T-cell (primary cell): ENCODE measurements at regions not wholly inside any gene's neighbourhood (a gene's known extent, or its start where the extent isn't known, plus 50 kb on each side); places are given as distances from the start of the nearest gene placed in this dataset.

Experiments
- ATAC-seq, 4 experiments: fragments of 200-7000 bp in 3 of 4; fragments of 150-1000 bp in 1 of 4; cut with Tn5 transposase; replicated peaks in 1 of 4; 1 replicate in 3 of 4; 2 replicates in 1 of 4; pipeline ENCODE4 v1.10.0; 2021; ENCODE audit warnings: moderate library complexity in 3 of 4, mild to moderate bottlenecking in 2 of 4, moderate number of reproducible peaks in 1 of 4
- CTCF ChIA-PET, 2 donors: fragments of 300-600 bp; sonication (Branson Sonifier 250); formaldehyde crosslinking; loops; one replicate each; lab custom pipeline; 2022; ENCODE audit warnings: antibody characterized with exemption in 2 of 2; lab: Charles Lee
- POLR2A ChIA-PET, 2 donors: fragments of 300-600 bp; sonication (Branson Sonifier 250); formaldehyde crosslinking; loops; one replicate each; lab custom pipeline; 2022; ENCODE audit warnings: antibody characterized with exemption in 2 of 2; lab: Charles Lee
- DNase-seq, 35 experiments: peaks; one replicate each; pipeline versions ENCODE4 v3.0.0 to v3.0.0-alpha.2; 2013 to 2023
- H3K27ac ChIP-seq: one replicate; pipeline ENCODE4 v1.5.1; 2013; ENCODE audit warnings: low read length
- H3K27me3 ChIP-seq, 2 experiments: replicated peaks in 1 of 2; 1 replicate in 1 of 2; 2 replicates in 1 of 2; pipeline versions ENCODE4 v1.6.1 to v1.7.0; 2013; ENCODE audit warnings: low read length in 1 of 2, mixed read lengths in 1 of 2; ENCODE audit not compliant: control insufficient read depth in 2 of 2, insufficient read depth in 2 of 2; ENCODE audit errors: extremely low read depth in 1 of 2
- H3K36me3 ChIP-seq, 2 donors: 1 replicate in 1 of 2; 2 replicates in 1 of 2; pipeline versions ENCODE4 v1.6.1 to v1.7.0; 2013; ENCODE audit warnings: low read length in 1 of 2; ENCODE audit not compliant: control insufficient read depth in 2 of 2, insufficient read depth in 1 of 2; ENCODE audit errors: extremely low read depth in 1 of 2
- H3K4me1 ChIP-seq, 2 experiments: 1 replicate in 1 of 2; 2 replicates in 1 of 2; pipeline versions ENCODE4 v1.6.1 to v1.7.0; 2013; ENCODE audit warnings: low read length in 2 of 2, mixed read lengths in 1 of 2; ENCODE audit not compliant: insufficient read depth in 2 of 2, control insufficient read depth in 1 of 2; ENCODE audit errors: extremely low read depth in 1 of 2
- H3K4me3 ChIP-seq, 2 donors: 1 replicate in 1 of 2; 2 replicates in 1 of 2; pipeline versions ENCODE4 v1.5.1 to v1.7.0; 2013; ENCODE audit warnings: mild to moderate bottlenecking in 2 of 2, low read length in 1 of 2, moderate library complexity in 1 of 2; ENCODE audit not compliant: control insufficient read depth in 1 of 2; ENCODE audit errors: extremely low read depth in 1 of 2
- H3K9me3 ChIP-seq: 2 replicates; pipeline ENCODE4 v1.7.0; 2013
- H3K27ac Mint-ChIP-seq, 2 donors: one replicate each; pipeline ENCODE4 v1.8.0; 2020 to 2021; ENCODE audit warnings: mild to moderate bottlenecking in 2 of 2, mixed read lengths in 2 of 2
- H3K27me3 Mint-ChIP-seq, 2 donors: one replicate each; pipeline ENCODE4 v1.8.0; 2021 to 2022; ENCODE audit warnings: mixed read lengths in 2 of 2
- H3K36me3 Mint-ChIP-seq: one replicate; pipeline ENCODE4 v1.8.0; 2021; ENCODE audit warnings: mixed read lengths
- H3K4me1 Mint-ChIP-seq, 3 donors: one replicate each; pipeline ENCODE4 v1.8.0; 2020 to 2022; ENCODE audit warnings: mixed read lengths in 3 of 3, mild to moderate bottlenecking in 1 of 3
- H3K4me3 Mint-ChIP-seq, 3 donors: one replicate each; pipeline ENCODE4 v1.8.0; 2020 to 2022; ENCODE audit warnings: mild to moderate bottlenecking in 3 of 3, mixed read lengths in 3 of 3, moderate library complexity in 3 of 3
- H3K9me3 Mint-ChIP-seq, 3 donors: one replicate each; pipeline ENCODE4 v1.8.0; 2020 to 2022; ENCODE audit warnings: mixed read lengths in 3 of 3
- WGBS: methylation state at CpG from one replicate; pipeline ENCODE4 v1.1.5; 2013; ENCODE audit warnings: missing lambda C conversion rate; ENCODE audit not compliant: insufficient coverage; 5-methylcytosine and 5-hydroxymethylcytosine counted together

DNA sequence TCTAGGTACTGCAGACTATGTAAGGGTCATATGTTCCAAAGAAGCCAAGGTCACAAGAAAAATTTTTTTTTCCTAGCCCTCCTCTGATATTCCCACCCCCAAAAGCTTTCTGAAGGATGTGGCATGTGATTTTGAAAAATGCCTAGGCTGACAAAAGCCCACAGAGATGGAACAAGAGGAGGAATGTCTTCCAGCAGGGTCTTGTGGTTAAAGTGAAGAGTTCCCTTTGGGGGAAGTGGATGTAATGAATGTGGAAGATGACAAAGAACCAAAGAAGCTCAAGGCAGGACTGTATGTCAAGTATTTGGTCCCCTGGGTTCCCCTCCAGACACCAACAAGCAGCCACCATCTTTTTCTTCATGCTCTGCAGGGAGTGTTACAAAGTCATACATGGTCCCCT lies 268.8 kb downstream of the BCOR start:
- H3K9me3 Mint-ChIP-seq = no peaks in the 10 kb centered on the region
- H3K36me3 Mint-ChIP-seq = no peaks in the 10 kb centered on the region
- no peaks in the 10 kb centered on the region for H3K9me3 ChIP-seq
- H3K27me3 ChIP-seq = no peaks in the 10 kb centered on the region
- no peaks in the 10 kb centered on the region for H3K4me1 ChIP-seq
- no peak overlapping the region for H3K27ac Mint-ChIP-seq
- no peak overlapping the region for H3K4me3 ChIP-seq
- H3K4me1 Mint-ChIP-seq = peaks cover 0 to 2% (median 0%) of the 10 kb centered on the region in 3 donors
- no peak for ATAC-seq
- H3K36me3 ChIP-seq = no peaks in the 10 kb centered on the region
- H3K27ac ChIP-seq = no peak overlapping the region
- ChIA-PET CTCF (no interaction called here), POLR2A (interaction anchor here (0.7 kb wide), 2 partner anchors 11 to 20 kb away, joined by 3 read pairs; no protein-coding TSS in a partner anchor)
- H3K27me3 Mint-ChIP-seq = peaks cover 0 to 9% of the 10 kb centered on the region in 2 donors
- no peak overlapping the region for H3K4me3 Mint-ChIP-seq
- no peak for DNase-seq

DNA sequence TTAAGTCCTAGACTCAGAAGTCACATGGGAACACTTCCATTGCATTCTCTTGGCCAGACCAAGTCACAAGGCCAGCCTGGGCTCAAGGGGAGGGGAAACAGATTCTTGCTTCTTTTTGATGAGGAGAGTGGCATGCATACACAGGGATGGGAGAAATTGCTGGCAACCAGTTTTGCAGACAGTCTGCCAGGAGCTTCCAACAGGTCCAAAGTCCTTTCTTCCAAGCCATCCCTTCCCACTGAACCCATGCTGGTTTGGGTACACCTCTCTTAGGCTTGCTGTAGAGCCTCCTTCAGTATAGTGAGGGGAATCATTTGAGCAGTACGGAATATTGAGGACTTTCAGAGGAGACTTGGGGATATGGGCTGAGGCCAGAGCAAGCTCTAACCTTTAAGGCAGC lies 267.8 kb downstream of the BCOR start:
- Histone ChIP-seq H3K9me3 (no peaks in the 10 kb centered on the region), H3K27me3 (no peaks in the 10 kb centered on the region), H3K27ac (no peak overlapping the region), H3K4me3 (no peak overlapping the region), H3K4me1 (no peaks in the 10 kb centered on the region), H3K36me3 (no peaks in the 10 kb centered on the region)
- ATAC-seq (no peak), DNase-seq (no peak)
- ChIA-PET CTCF (no interaction called here), POLR2A (no interaction called here)
- Mint-ChIP-seq H3K36me3 (no peaks in the 10 kb centered on the region), H3K4me3 (no peak overlapping the region), H3K27ac (no peak overlapping the region), H3K27me3 (peaks cover 0 to 4% of the 10 kb centered on the region in 2 donors), H3K4me1 (no peaks in the 10 kb centered on the region), H3K9me3 (no peaks in the 10 kb centered on the region)
- WGBS = no CpG with 5 or more reads among the region's 1 CpG

GRCh38 chrX:39830414-39830813 lies 267.3 kb downstream of the BCOR start:
- WGBS = no CpG with 5 or more reads among the region's 2 CpGs
- peaks cover 0 to 4% of the 10 kb centered on the region in 2 donors for H3K27me3 Mint-ChIP-seq
- POLR2A ChIA-PET = interaction anchor here in 1 of 2 donors (0.5 kb wide), 1 partner anchor 657 kb away, joined by 3 read pairs; no protein-coding TSS in a partner anchor
- no peaks in the 10 kb centered on the region for H3K36me3 ChIP-seq
- H3K4me3 ChIP-seq = no peak overlapping the region
- no peaks in the 10 kb centered on the region for H3K9me3 ChIP-seq
- no peak for DNase-seq
- H3K4me1 ChIP-seq = no peaks in the 10 kb centered on the region
- CTCF ChIA-PET = no interaction called here
- H3K36me3 Mint-ChIP-seq = no peaks in the 10 kb centered on the region
- H3K27me3 ChIP-seq = no peaks in the 10 kb centered on the region
- H3K4me1 Mint-ChIP-seq = no peaks in the 10 kb centered on the region
- no peaks in the 10 kb centered on the region for H3K9me3 Mint-ChIP-seq
- no peak for ATAC-seq
- H3K27ac ChIP-seq = no peak overlapping the region
- no peak overlapping the region for H3K27ac Mint-ChIP-seq
- H3K4me3 Mint-ChIP-seq = no peak overlapping the region

DNA sequence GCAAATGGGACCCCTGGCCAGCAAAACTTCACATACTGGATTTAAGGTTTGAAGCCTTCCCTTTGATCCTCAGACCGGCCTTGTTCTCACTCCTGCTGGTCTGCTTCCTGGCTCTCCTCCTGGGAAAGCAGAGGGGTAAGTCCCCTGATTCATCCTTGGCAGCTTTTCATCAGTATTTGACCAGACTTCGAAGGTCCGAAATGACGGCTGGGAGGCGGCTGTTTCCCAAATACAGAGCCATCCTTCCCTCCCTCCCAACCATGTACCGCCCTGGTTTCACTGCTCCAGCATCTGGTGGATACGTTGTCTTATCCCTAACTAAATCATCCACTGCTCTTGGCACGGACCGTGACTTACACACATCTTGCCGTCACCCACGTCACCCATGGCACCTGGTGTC lies 265.5 kb downstream of the BCOR start:
- Histone ChIP-seq H3K27ac (no peak overlapping the region), H3K36me3 (no peaks in the 10 kb centered on the region), H3K4me1 (no peaks in the 10 kb centered on the region), H3K9me3 (no peaks in the 10 kb centered on the region), H3K27me3 (no peaks in the 10 kb centered on the region), H3K4me3 (no peak overlapping the region)
- Mint-ChIP-seq H3K27ac (no peak overlapping the region), H3K9me3 (no peaks in the 10 kb centered on the region), H3K27me3 (no peaks in the 10 kb centered on the region), H3K4me1 (no peaks in the 10 kb centered on the region), H3K4me3 (no peak overlapping the region), H3K36me3 (no peaks in the 10 kb centered on the region)
- no peak for DNase-seq
- WGBS = 95% methylated on average over 3 of the region's 11 CpGs
- POLR2A ChIA-PET = no interaction called here
- ATAC-seq = no peak
- CTCF ChIA-PET = no interaction called here

- H3K27ac ChIP-seq = no peak overlapping the region
- H3K4me3 ChIP-seq = no peak overlapping the region
- no peak overlapping the region for H3K4me3 Mint-ChIP-seq
- H3K36me3 Mint-ChIP-seq = no peaks in the 10 kb centered on the region
- no CpG with 5 or more reads among the region's 3 CpGs for WGBS
- no peaks in the 10 kb centered on the region for H3K9me3 Mint-ChIP-seq
- H3K36me3 ChIP-seq = no peaks in the 10 kb centered on the region
- ATAC-seq (no peak), DNase-seq (no peak)
- no peaks in the 10 kb centered on the region for H3K4me1 Mint-ChIP-seq
- CTCF ChIA-PET = interaction anchor here in 1 of 2 donors (0.7 kb wide), 1 partner anchor 20 kb away, joined by 3 read pairs; no protein-coding TSS in a partner anchor
- H3K9me3 ChIP-seq = no peaks in the 10 kb centered on the region
- no peaks in the 10 kb centered on the region for H3K4me1 ChIP-seq
- POLR2A ChIA-PET = no interaction called here
- peaks cover 0 to 5% of the 10 kb centered on the region in 2 donors for H3K27me3 Mint-ChIP-seq
- no peaks in the 10 kb centered on the region for H3K27me3 ChIP-seq
- H3K27ac Mint-ChIP-seq = no peak overlapping the region
These were observed 263.2 kb downstream of the BCOR start for GRCh38 chrX:39834600-39834999.

- ChIA-PET CTCF (no interaction called here), POLR2A (no interaction called here)
- Histone ChIP-seq H3K27ac (no peak overlapping the region), H3K36me3 (no peaks in the 10 kb centered on the region), H3K9me3 (no peaks in the 10 kb centered on the region), H3K27me3 (no peaks in the 10 kb centered on the region), H3K4me1 (no peaks in the 10 kb centered on the region), H3K4me3 (no peak overlapping the region)
- H3K27me3 Mint-ChIP-seq = peaks cover 0 to 5% of the 10 kb centered on the region in 2 donors
- no peaks in the 10 kb centered on the region for H3K9me3 Mint-ChIP-seq
- ATAC-seq (no peak), DNase-seq (no peak)
- H3K4me3 Mint-ChIP-seq = no peak overlapping the region
- H3K27ac Mint-ChIP-seq = no peak overlapping the region
- no peaks in the 10 kb centered on the region for H3K4me1 Mint-ChIP-seq
- WGBS = no CpG with 5 or more reads among the region's 5 CpGs
- no peaks in the 10 kb centered on the region for H3K36me3 Mint-ChIP-seq
These were observed 262.5 kb downstream of the BCOR start for GRCh38 chrX:39835241-39835640.

DNA sequence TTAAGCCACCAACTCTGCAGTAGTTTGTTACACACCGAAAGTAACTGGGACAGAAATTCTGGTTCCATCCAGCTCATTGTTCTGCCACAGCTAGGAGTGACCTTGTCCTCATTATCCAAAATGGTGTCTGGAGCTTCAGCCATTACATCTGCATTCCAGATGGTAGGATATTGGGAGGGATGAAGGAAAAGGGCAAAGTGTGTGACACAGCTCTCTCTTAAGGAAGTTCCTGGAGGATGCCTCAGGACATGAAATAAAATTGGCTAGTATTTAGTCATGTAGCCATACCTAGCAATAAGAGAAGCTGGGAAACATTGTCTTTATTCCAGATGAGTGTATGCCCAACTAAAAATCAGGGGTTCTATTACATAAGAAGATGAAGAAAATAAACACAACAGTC lies 262.0 kb downstream of the BCOR start:
- DNase-seq (no peak), ATAC-seq (no peak)
- Histone ChIP-seq H3K4me3 (no peak overlapping the region), H3K27me3 (no peaks in the 10 kb centered on the region), H3K27ac (no peak overlapping the region), H3K9me3 (no peaks in the 10 kb centered on the region), H3K4me1 (no peaks in the 10 kb centered on the region), H3K36me3 (no peaks in the 10 kb centered on the region)
- Mint-ChIP-seq H3K27ac (no peak overlapping the region), H3K27me3 (peaks cover 0 to 5% of the 10 kb centered on the region in 2 donors), H3K36me3 (no peaks in the 10 kb centered on the region), H3K4me3 (no peak overlapping the region), H3K9me3 (no peaks in the 10 kb centered on the region), H3K4me1 (no peaks in the 10 kb centered on the region)
- ChIA-PET POLR2A (no interaction called here), CTCF (no interaction called here)
- no CpG with 5 or more reads among the region's 1 CpG for whole genome bisulfite sequencing
